ENCODE measurements at regions not wholly inside any gene's neighbourhood (a gene's known extent, or its start where the extent isn't known, plus 50 kb on each side); places are given as distances from the start of the nearest gene placed in this dataset.

DNA sequence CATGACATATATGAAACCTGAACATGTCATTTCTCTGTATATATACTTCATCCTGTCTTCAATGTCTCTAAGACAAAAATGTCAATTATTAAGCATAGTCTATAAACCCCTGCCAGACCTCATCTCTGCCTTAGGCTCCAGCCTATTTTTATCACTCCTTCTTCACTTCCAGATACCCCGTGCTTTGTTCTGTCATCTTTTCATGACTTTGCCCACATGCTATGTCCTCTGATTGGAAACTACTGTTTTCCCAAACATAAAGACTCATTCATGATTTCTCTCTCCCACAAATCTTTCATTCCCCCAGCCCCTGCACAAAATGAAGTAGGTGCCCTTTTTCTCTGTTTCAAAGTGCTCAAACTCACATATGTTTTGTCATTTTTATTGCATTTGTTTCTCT, 1503.9 kb downstream of the DPP10 start (continued):
- TF ChIP-seq REST (IDR thresholded peaks at IDR 0.05) (no peak), NR2F2 (IDR thresholded peaks at IDR 0.05) (no peak), RAD21 (IDR thresholded peaks at IDR 0.05) (no peak), HNF4G (IDR thresholded peaks at IDR 0.05) (no peak)

DNA sequence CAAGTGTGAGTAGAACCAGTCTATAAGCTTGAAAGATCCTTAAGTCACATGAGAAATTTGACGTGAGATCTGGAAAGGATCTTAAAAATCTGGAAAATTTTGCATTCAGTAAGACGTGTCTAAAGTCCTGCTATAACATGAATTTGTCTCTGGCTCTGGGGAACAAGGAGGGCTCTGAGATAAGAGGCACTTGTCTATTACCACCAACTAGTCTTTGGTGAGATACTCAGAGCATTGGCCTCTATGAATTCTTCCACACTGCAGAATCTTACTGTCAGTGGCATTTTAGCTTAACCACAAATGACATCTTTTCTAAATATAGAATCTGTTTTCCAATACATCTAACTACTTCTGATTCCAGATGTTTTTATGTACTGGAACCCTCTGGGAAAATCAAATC, 1504.5 kb downstream of the DPP10 start:
- H3K27ac ChIP-seq (ENCODE audit: low read depth in 1 of 2, low read length in 2 of 2): no peak overlapping the region
- H3K4me1 ChIP-seq (ENCODE audit: control insufficient read depth in 4 of 4, insufficient read depth in 4 of 4, low read length in 3 of 4): no peaks in the 10 kb centered on the region
- WGBS: 69% methylated on average over 2 of the region's 2 CpGs
- no peaks in the 10 kb centered on the region for H3K9me3 ChIP-seq (ENCODE audit: control insufficient read depth in 4 of 4, low read length in 3 of 4)
- TF ChIP-seq GABPA (IDR thresholded peaks at IDR 0.05 in 1 of 2, conservative IDR thresholded peaks at IDR 0.05 in 1 of 2) (no peak), SP1 (IDR thresholded peaks at IDR 0.05) (no peak), TAF1 (conservative IDR thresholded peaks at IDR 0.05) (no peak), NR2F2 (IDR thresholded peaks at IDR 0.05) (no peak), FOXA2 (IDR thresholded peaks at IDR 0.05) (no peak), JUND (IDR thresholded peaks at IDR 0.05) (no peak), FOXA1 (IDR thresholded peaks at IDR 0.05) (no peak)
- TF ChIP-seq, protein P1, sequence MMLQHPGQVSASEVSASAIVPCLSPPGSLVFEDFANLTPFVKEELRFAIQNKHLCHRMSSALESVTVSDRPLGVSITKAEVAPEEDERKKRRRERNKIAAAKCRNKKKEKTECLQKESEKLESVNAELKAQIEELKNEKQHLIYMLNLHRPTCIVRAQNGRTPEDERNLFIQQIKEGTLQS (IDR thresholded peaks at IDR 0.05): no peak
- TF ChIP-seq, protein P2, sequence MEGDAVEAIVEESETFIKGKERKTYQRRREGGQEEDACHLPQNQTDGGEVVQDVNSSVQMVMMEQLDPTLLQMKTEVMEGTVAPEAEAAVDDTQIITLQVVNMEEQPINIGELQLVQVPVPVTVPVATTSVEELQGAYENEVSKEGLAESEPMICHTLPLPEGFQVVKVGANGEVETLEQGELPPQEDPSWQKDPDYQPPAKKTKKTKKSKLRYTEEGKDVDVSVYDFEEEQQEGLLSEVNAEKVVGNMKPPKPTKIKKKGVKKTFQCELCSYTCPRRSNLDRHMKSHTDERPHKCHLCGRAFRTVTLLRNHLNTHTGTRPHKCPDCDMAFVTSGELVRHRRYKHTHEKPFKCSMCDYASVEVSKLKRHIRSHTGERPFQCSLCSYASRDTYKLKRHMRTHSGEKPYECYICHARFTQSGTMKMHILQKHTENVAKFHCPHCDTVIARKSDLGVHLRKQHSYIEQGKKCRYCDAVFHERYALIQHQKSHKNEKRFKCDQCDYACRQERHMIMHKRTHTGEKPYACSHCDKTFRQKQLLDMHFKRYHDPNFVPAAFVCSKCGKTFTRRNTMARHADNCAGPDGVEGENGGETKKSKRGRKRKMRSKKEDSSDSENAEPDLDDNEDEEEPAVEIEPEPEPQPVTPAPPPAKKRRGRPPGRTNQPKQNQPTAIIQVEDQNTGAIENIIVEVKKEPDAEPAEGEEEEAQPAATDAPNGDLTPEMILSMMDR (IDR thresholded peaks at IDR 0.05; ENCODE audit: low read depth, low read length, missing input control): no peak
- no peak overlapping the region for H3K4me3 ChIP-seq (ENCODE audit: low read depth in 1 of 3, low read length in 3 of 3)
- H3K36me3 ChIP-seq (ENCODE audit: control insufficient read depth in 4 of 4, insufficient read depth in 3 of 4, low read depth in 1 of 4, low read length in 3 of 4): no peaks in the 10 kb centered on the region
- H3K27me3 ChIP-seq (ENCODE audit: control insufficient read depth in 4 of 4, insufficient read depth in 4 of 4, low read length in 3 of 4): no peaks in the 10 kb centered on the region
- no peak for DNase-seq (ENCODE audit: low spot score)
- H3K9ac ChIP-seq (ENCODE audit: low read depth in 1 of 2, low read length in 2 of 2): no peak overlapping the region

- TF ChIP-seq, protein P3, sequence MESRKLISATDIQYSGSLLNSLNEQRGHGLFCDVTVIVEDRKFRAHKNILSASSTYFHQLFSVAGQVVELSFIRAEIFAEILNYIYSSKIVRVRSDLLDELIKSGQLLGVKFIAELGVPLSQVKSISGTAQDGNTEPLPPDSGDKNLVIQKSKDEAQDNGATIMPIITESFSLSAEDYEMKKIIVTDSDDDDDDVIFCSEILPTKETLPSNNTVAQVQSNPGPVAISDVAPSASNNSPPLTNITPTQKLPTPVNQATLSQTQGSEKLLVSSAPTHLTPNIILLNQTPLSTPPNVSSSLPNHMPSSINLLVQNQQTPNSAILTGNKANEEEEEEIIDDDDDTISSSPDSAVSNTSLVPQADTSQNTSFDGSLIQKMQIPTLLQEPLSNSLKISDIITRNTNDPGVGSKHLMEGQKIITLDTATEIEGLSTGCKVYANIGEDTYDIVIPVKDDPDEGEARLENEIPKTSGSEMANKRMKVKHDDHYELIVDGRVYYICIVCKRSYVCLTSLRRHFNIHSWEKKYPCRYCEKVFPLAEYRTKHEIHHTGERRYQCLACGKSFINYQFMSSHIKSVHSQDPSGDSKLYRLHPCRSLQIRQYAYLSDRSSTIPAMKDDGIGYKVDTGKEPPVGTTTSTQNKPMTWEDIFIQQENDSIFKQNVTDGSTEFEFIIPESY (IDR thresholded peaks at IDR 0.05): no peak
- TF ChIP-seq EGR1 (IDR thresholded peaks at IDR 0.05; ENCODE audit: low read depth in 2 of 2) (no peak), HNF4G (IDR thresholded peaks at IDR 0.05) (no peak), FOXA2 (IDR thresholded peaks at IDR 0.05) (no peak), REST (IDR thresholded peaks at IDR 0.05) (no peak), RXRA (IDR thresholded peaks at IDR 0.05) (no peak), NR2F2 (IDR thresholded peaks at IDR 0.05) (no peak), RAD21 (IDR thresholded peaks at IDR 0.05) (no peak)
- TF ChIP-seq, protein P1 (IDR thresholded peaks at IDR 0.05): no peak
- TF ChIP-seq, protein P2 (IDR thresholded peaks at IDR 0.05; ENCODE audit: low read depth, low read length, missing input control): no peak
- Histone ChIP-seq H3K9me3 (ENCODE audit: control insufficient read depth in 4 of 4, low read length in 3 of 4) (no peaks in the 10 kb centered on the region), H3K27ac (ENCODE audit: low read depth in 1 of 2, low read length in 2 of 2) (no peak overlapping the region), H3K4me3 (ENCODE audit: low read depth in 1 of 3, low read length in 3 of 3) (no peak overlapping the region), H3K9ac (ENCODE audit: low read depth in 1 of 2, low read length in 2 of 2) (no peak overlapping the region), H3K4me1 (ENCODE audit: control insufficient read depth in 4 of 4, insufficient read depth in 4 of 4, low read length in 3 of 4) (no peaks in the 10 kb centered on the region), H3K27me3 (ENCODE audit: control insufficient read depth in 4 of 4, insufficient read depth in 4 of 4, low read length in 3 of 4) (no peaks in the 10 kb centered on the region), H3K36me3 (ENCODE audit: control insufficient read depth in 4 of 4, insufficient read depth in 3 of 4, low read depth in 1 of 4, low read length in 3 of 4) (no peaks in the 10 kb centered on the region)
- DNase-seq (ENCODE audit: low spot score): no peak
- WGBS: 12% methylated on average over 1 of the region's 1 CpG
Measured at GRCh38 chr2:115976916-115977315, 1534.5 kb downstream of the DPP10 start.
